GM19193 (cell line): ENCODE measurements at regions not wholly inside any gene's neighbourhood (a gene's known extent, or its start where the extent isn't known, plus 50 kb on each side); places are given as distances from the start of the nearest gene placed in this dataset.

Source experiments
- POLR2A ChIP-seq: IDR thresholded peaks from 4 replicates; pipeline ENCODE4 v1.6.1; 2011; ENCODE audit not compliant: insufficient read depth, insufficient read length; ENCODE audit errors: extremely low read depth

DNA sequence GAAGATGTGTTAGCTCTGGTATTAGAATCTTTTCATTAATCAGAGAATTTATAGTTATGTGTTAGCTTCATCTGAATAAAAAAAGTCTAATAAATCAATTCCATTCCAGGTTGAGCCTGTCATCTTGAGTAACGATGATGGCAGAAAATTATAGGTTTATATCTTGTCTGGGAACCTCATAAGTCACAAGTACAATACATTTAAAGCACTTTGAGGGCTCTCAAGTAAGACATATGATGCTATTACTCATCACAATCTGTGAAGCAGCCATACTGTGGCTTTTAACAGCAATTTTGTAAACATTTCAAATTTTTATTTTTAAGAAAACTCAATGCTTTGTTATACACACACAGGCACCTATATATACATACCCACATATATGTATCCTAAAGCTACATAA, 484.1 kb upstream of the VRK2 start:
- TF ChIP-seq POLR2A: no peak

- no peak for TF ChIP-seq POLR2A
Observed at GRCh38 chr2:57563015-57563414, 483.6 kb upstream of the VRK2 start.

- no peak for TF ChIP-seq POLR2A
Observed at GRCh38 chr2:57567245-57567644, 479.4 kb upstream of the VRK2 start.

GRCh38 chr2:57569396-57569795, 477.2 kb upstream of the VRK2 start:
- no peak for TF ChIP-seq POLR2A

- no peak for TF ChIP-seq POLR2A
Observed at GRCh38 chr2:57570961-57571360, 475.6 kb upstream of the VRK2 start.

DNA sequence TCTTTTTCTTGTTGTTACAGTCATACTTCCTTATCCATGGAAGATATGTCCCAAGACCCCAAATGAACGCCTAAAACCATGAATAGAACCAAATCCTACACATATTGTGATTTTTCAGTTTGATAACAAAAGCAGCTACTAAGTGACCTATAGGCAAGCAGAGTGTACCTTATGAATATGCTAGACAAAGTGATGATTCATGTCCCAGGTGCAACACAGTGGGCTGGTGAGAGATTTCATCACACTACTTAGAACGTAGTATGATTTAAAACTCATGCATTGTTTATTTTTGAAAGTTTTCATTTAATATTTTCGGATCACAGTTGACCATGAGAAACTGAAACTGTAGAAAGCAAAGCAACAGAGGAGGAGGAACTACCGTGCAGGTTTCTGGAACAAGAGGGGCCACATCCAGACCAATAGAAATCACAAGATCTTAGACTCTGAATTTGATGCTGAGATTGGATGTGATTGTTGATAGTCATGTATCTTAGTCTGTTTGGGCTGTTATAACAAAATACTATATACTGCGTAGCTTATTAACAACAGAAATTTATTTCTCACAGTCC, 470.8 kb upstream of the VRK2 start:
- no peak for TF ChIP-seq POLR2A

DNA sequence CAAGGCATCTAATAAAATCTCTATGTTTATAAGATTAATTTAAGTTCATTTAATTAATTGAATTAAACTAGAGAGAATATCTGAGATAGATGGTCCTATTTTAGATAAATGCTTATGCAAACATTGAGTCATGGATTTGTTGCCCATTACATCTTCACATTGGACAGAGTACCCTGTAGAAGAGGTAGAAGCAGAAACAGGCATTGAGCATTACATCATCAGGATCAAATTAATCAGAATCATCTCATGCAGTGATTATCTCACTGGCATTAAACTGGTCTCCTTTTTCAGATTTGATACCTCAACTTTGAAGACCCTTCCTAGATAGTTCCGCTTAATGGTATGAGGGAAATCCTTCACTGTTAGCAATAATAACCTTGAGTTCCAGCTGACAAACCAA, 469.6 kb upstream of the VRK2 start:
- no peak for TF ChIP-seq POLR2A

- no peak for TF ChIP-seq POLR2A
Observed at GRCh38 chr2:57597940-57598339, 448.7 kb upstream of the VRK2 start.

GRCh38 chr2:57598551-57598950, 448.1 kb upstream of the VRK2 start:
- no peak for TF ChIP-seq POLR2A

DNA sequence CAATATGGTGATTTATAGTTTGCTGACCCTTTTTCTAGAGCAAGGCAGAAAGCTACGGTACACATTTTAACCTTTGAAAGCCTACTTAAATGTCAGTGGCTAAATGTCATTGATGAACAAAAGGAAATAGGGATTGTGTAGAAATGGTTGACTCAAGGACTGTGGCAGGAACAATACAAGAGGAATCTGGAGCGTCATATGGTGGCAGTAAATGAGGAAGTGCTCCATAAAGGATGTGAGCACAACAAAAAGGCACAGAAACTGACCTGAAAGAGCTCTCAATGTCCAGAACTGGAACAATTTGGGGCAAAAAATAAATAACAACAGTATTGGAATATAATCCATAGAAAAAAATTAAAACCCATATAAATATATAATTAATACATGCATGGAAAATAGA, 443.9 kb upstream of the VRK2 start:
- TF ChIP-seq POLR2A: no peak

DNA sequence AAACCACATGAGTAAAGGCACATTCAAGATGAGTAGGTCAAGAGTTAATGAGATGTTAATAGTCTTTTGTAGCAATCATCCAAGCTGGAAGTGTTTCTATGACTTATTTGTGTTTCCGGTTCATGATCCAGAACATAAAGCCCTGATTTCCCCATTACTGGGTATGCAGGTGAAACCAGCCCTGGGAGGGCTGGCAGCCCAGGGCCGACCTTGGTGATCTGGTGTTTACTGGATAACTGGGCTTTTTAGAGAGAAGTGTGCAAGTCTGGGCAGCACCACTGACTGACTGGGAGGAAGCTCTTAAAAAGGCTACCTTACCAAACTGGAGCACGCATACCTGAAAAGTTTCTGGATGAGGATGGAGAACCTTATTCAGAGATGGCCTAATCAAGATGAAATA, 431.6 kb upstream of the VRK2 start:
- no peak for TF ChIP-seq POLR2A

DNA sequence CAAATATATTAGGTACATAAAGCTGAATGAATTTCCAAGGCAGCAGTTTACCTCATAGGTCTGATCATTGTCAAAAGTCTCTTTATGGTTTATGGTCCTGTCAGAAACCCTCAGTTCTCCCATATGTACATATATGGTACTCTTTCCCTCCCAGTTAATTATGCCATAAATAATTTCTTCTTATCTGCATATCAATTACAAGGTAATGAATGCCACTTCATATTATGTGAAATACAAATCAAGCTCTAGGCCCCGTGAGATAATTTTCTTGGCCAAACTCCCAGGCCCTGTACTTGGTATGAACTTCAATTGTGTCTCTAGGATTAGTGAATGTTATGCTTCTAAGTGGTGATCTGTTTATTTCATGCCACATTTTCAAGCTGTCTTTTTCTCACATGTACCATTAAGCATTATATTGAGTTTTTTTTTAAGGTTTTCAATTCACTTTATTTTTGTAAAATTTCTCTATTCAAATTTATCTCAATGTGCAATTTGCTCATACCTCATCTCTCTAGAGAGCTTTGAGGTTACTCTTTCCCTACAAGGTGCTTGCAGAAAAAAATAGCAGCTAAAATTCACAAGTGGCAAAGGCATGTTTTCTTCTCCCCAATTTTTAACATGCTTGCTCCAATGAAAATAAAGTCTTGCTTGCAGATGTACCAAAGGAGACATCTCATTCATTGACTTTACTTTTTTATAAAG, 430.6 kb upstream of the VRK2 start:
- no peak for TF ChIP-seq POLR2A

DNA sequence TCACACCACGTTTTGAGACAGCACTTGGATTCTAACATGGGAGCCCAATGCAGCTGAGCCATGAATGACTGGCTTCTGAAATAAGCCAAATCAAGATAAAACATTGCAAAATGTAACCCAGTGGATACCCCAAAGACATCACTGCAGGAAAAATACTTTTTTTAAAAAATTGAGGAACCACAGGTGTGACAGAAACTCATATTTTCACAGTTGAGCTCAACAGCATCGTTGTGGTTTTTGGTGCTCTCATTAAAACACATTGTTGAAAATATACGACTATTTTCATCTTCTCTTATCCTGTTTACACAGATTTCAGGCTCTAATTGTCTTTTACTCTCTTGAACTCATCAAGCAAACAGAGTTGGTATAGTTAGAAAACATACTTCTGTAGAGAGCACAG, 429.3 kb upstream of the VRK2 start:
- TF ChIP-seq POLR2A: no peak

GRCh38 chr2:57621122-57621663, 425.4 kb upstream of the VRK2 start:
- no peak for TF ChIP-seq POLR2A

DNA sequence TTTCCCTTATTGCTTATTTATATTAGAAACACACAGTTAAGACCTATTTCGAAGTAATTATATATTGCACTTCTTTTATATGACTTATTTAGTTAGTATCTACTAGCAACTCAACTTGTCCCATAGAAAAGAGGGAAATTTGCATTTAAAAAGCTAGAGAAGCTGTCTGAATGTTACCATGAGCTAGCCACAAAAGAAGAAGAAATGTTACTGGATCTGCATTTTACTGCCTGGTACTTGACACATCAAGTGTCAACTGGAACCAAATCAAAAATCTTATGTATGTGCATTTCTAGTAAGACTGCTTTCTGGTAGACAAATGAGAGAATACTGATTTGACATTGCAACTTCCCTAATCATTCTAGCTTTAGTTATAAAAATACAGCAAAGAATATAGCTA, 424.6 kb upstream of the VRK2 start:
- no peak for TF ChIP-seq POLR2A

GRCh38 chr2:57656198-57656597, 390.4 kb upstream of the VRK2 start:
- no peak for TF ChIP-seq POLR2A
